HG02840 (cell line): ENCODE measurements at regions not wholly inside any gene's neighbourhood (a gene's known extent, or its start where the extent isn't known, plus 50 kb on each side); places are given as distances from the start of the nearest gene placed in this dataset.
"Not testable (repeated sequence)": the region's sequence is repeated elsewhere in the genome, so short reads cannot be mapped to it uniquely, and the experiment has no call there.

Source experiments
- ATAC-seq: cut with Tn5 transposase; IDR thresholded peaks from one replicate; pipeline ENCODE4 v1.9.1; 2021; ENCODE audit warnings: mild to moderate bottlenecking, moderate library complexity, moderate number of reproducible peaks; ENCODE audit not compliant: unreplicated experiment, low FRiP score

GRCh38 chr14:46147452-46147851 lies 504.1 kb downstream of the RPL10L start:
- ATAC-seq, result no peak

GRCh38 chr14:46147024-46147423 lies 504.6 kb downstream of the RPL10L start:
- no peak for ATAC-seq

- no peak for ATAC-seq
These were observed 511.1 kb downstream of the RPL10L start for GRCh38 chr14:46140445-46140844.

- ATAC-seq, result no peak
These were observed 511.9 kb downstream of the RPL10L start for GRCh38 chr14:46139649-46140048.

- ATAC-seq, result no peak
These were observed 513.8 kb downstream of the RPL10L start for GRCh38 chr14:46137786-46138185.

- ATAC-seq, result no peak
These were observed 515.1 kb downstream of the RPL10L start for GRCh38 chr14:46136456-46136855.

- ATAC-seq, result no peak
These were observed 543.4 kb downstream of the RPL10L start for GRCh38 chr14:46108228-46108627.

- ATAC-seq, result not testable (repeated sequence)
These were observed 550.7 kb downstream of the RPL10L start for GRCh38 chr14:46100901-46101300.

GRCh38 chr14:46091819-46092218 lies 559.8 kb downstream of the RPL10L start:
- ATAC-seq, result no peak

- ATAC-seq, result no peak
These were observed 564.0 kb downstream of the RPL10L start for GRCh38 chr14:46087604-46088003.

- no peak for ATAC-seq
These were observed 577.5 kb downstream of the RPL10L start for GRCh38 chr14:46074061-46074460.

- no peak for ATAC-seq
These were observed 587.7 kb downstream of the RPL10L start for GRCh38 chr14:46063872-46064271.

GRCh38 chr14:46058964-46059563 lies 592.5 kb downstream of the RPL10L start:
- no peak for ATAC-seq

GRCh38 chr14:46057799-46058198 lies 593.8 kb downstream of the RPL10L start:
- ATAC-seq, result no peak

- no peak for ATAC-seq
These were observed 597.1 kb downstream of the RPL10L start for GRCh38 chr14:46054526-46054925.

GRCh38 chr14:46053221-46053620 lies 598.4 kb downstream of the RPL10L start:
- ATAC-seq, result no peak

GRCh38 chr14:46051796-46052195 lies 599.8 kb downstream of the RPL10L start:
- ATAC-seq, result no peak

- ATAC-seq, result no peak
These were observed 603.5 kb downstream of the RPL10L start for GRCh38 chr14:46048127-46048526.

- no peak for ATAC-seq
These were observed 615.5 kb downstream of the RPL10L start for GRCh38 chr14:46036099-46036498.

- ATAC-seq, result no peak
These were observed 617.3 kb downstream of the RPL10L start for GRCh38 chr14:46034305-46034704.

- ATAC-seq, result no peak
These were observed 632.6 kb downstream of the RPL10L start for GRCh38 chr14:46018846-46019420.

- ATAC-seq, result no peak
These were observed 643.2 kb downstream of the RPL10L start for GRCh38 chr14:46008348-46008747.

- ATAC-seq, result no peak
These were observed 653.0 kb downstream of the RPL10L start for GRCh38 chr14:45998554-45998953.
